ENCODE measurements at regions not wholly inside any gene's neighbourhood (a gene's known extent, or its start where the extent isn't known, plus 50 kb on each side); places are given as distances from the start of the nearest gene placed in this dataset.

- no peak overlapping the region for H3K4me3 ChIP-seq (ENCODE audit: insufficient read depth, low read length)
- no peak overlapping the region for H3K27ac ChIP-seq (ENCODE audit: low read depth, low read length)
- H3K79me2 ChIP-seq (ENCODE audit: insufficient read depth, low read length) = no peaks in the 10 kb centered on the region
- H3K36me3 ChIP-seq (ENCODE audit: insufficient read depth, low read length) = no peaks in the 10 kb centered on the region
- no peaks in the 10 kb centered on the region for H3K27me3 ChIP-seq (ENCODE audit: insufficient read depth, low read length)
- no peak for TF ChIP-seq CTCF (IDR thresholded peaks at IDR 0.05; ENCODE audit: extremely low read depth, low read depth, low read length)
- no peaks in the 10 kb centered on the region for H4K20me1 ChIP-seq (ENCODE audit: insufficient read depth, low read length)
- no peak overlapping the region for H3K4me2 ChIP-seq (ENCODE audit: insufficient read depth, low read length)
- no peak overlapping the region for H2AFZ ChIP-seq (ENCODE audit: low read length)
- DNase-seq (ENCODE audit: insufficient read length, low spot score, missing footprints) = no peak
- H3K9me3 ChIP-seq (ENCODE audit: low read depth, low read length) = no peaks in the 10 kb centered on the region
- H3K4me1 ChIP-seq (ENCODE audit: insufficient read depth, low read length) = no peaks in the 10 kb centered on the region
Measured at GRCh38 chr13:103546271-103546670, 480.1 kb upstream of the SLC10A2 start.

GRCh38 chr13:103542648-103543047 lies 476.4 kb upstream of the SLC10A2 start:
- no peaks in the 10 kb centered on the region for H3K36me3 ChIP-seq (ENCODE audit: insufficient read depth, low read length)
- DNase-seq (ENCODE audit: insufficient read length, low spot score, missing footprints) = no peak
- no peaks in the 10 kb centered on the region for H3K4me1 ChIP-seq (ENCODE audit: insufficient read depth, low read length)
- H4K20me1 ChIP-seq (ENCODE audit: insufficient read depth, low read length) = no peaks in the 10 kb centered on the region
- H3K27ac ChIP-seq (ENCODE audit: low read depth, low read length) = no peak overlapping the region
- peaks cover 2% of the 10 kb centered on the region for H3K9me3 ChIP-seq (ENCODE audit: low read depth, low read length)
- H3K27me3 ChIP-seq (ENCODE audit: insufficient read depth, low read length) = no peaks in the 10 kb centered on the region
- H3K79me2 ChIP-seq (ENCODE audit: insufficient read depth, low read length) = no peaks in the 10 kb centered on the region
- no peak for TF ChIP-seq CTCF (IDR thresholded peaks at IDR 0.05; ENCODE audit: extremely low read depth, low read depth, low read length)
- no peak overlapping the region for H3K4me3 ChIP-seq (ENCODE audit: insufficient read depth, low read length)
- H2AFZ ChIP-seq (ENCODE audit: low read length) = no peak overlapping the region
- no peak overlapping the region for H3K4me2 ChIP-seq (ENCODE audit: insufficient read depth, low read length)

GRCh38 chr13:103540382-103540765 lies 474.2 kb upstream of the SLC10A2 start:
- H3K4me1 ChIP-seq (ENCODE audit: insufficient read depth, low read length) = no peaks in the 10 kb centered on the region
- no peak for TF ChIP-seq CTCF (IDR thresholded peaks at IDR 0.05; ENCODE audit: extremely low read depth, low read depth, low read length)
- H2AFZ ChIP-seq (ENCODE audit: low read length) = no peak overlapping the region
- H3K27me3 ChIP-seq (ENCODE audit: insufficient read depth, low read length) = no peaks in the 10 kb centered on the region
- H4K20me1 ChIP-seq (ENCODE audit: insufficient read depth, low read length) = no peaks in the 10 kb centered on the region
- no peak overlapping the region for H3K4me3 ChIP-seq (ENCODE audit: insufficient read depth, low read length)
- H3K79me2 ChIP-seq (ENCODE audit: insufficient read depth, low read length) = no peaks in the 10 kb centered on the region
- no peak for DNase-seq (ENCODE audit: insufficient read length, low spot score, missing footprints)
- H3K36me3 ChIP-seq (ENCODE audit: insufficient read depth, low read length) = no peaks in the 10 kb centered on the region
- H3K27ac ChIP-seq (ENCODE audit: low read depth, low read length) = no peak overlapping the region
- H3K4me2 ChIP-seq (ENCODE audit: insufficient read depth, low read length) = no peak overlapping the region
- H3K9me3 ChIP-seq (ENCODE audit: low read depth, low read length) = peaks cover 2% of the 10 kb centered on the region

- no peak overlapping the region for H2AFZ ChIP-seq (ENCODE audit: low read length)
- H3K79me2 ChIP-seq (ENCODE audit: insufficient read depth, low read length) = no peaks in the 10 kb centered on the region
- no peak for DNase-seq (ENCODE audit: insufficient read length, low spot score, missing footprints)
- H3K4me2 ChIP-seq (ENCODE audit: insufficient read depth, low read length) = no peak overlapping the region
- H3K27ac ChIP-seq (ENCODE audit: low read depth, low read length) = no peak overlapping the region
- H3K9me3 ChIP-seq (ENCODE audit: low read depth, low read length) = peaks cover 2% of the 10 kb centered on the region
- no peak overlapping the region for H3K4me3 ChIP-seq (ENCODE audit: insufficient read depth, low read length)
- no peaks in the 10 kb centered on the region for H4K20me1 ChIP-seq (ENCODE audit: insufficient read depth, low read length)
- TF ChIP-seq CTCF (IDR thresholded peaks at IDR 0.05; ENCODE audit: extremely low read depth, low read depth, low read length) = no peak
- no peaks in the 10 kb centered on the region for H3K4me1 ChIP-seq (ENCODE audit: insufficient read depth, low read length)
- H3K27me3 ChIP-seq (ENCODE audit: insufficient read depth, low read length) = no peaks in the 10 kb centered on the region
- H3K36me3 ChIP-seq (ENCODE audit: insufficient read depth, low read length) = no peaks in the 10 kb centered on the region
Measured at GRCh38 chr13:103539721-103540381, 473.6 kb upstream of the SLC10A2 start.

All from osteoblast (primary cell).